BE2C (cell line): ENCODE measurements at regions not wholly inside any gene's neighbourhood (a gene's known extent, or its start where the extent isn't known, plus 50 kb on each side); places are given as distances from the start of the nearest gene placed in this dataset.

Experiments used
- DNase-seq: peaks from one replicate; pipeline ENCODE4 v3.0.0-alpha.2; 2020
- H3K27me3 ChIP-seq: fragments of 250-450 bp; sonication (Bioruptor Pico); 2 replicates; pipeline ENCODE4 v1.5.1; 2020; ENCODE audit warnings: mild to moderate bottlenecking
- H3K36me3 ChIP-seq: fragments of 250-450 bp; sonication (Bioruptor Pico); 2 replicates; pipeline ENCODE4 v1.5.1; 2020; ENCODE audit warnings: mild to moderate bottlenecking
- H3K4me1 ChIP-seq: fragments of 250-450 bp; sonication (Bioruptor Pico); 2 replicates; pipeline ENCODE4 v1.5.1; 2020
- H3K4me3 ChIP-seq: 2 replicates; pipeline ENCODE4 v1.5.1; 2011; ENCODE audit warnings: low read depth, low read length
- H3K9me3 ChIP-seq: fragments of 250-450 bp; sonication (Bioruptor Pico); 2 replicates; pipeline ENCODE4 v1.5.1; 2020
- TF ChIP-seq, protein P1 (sequence below): IDR thresholded peaks from 2 replicates; pipeline ENCODE4 v1.5.1; 2012; ENCODE audit warnings: mild to moderate bottlenecking, low read depth, low read length

DNA sequence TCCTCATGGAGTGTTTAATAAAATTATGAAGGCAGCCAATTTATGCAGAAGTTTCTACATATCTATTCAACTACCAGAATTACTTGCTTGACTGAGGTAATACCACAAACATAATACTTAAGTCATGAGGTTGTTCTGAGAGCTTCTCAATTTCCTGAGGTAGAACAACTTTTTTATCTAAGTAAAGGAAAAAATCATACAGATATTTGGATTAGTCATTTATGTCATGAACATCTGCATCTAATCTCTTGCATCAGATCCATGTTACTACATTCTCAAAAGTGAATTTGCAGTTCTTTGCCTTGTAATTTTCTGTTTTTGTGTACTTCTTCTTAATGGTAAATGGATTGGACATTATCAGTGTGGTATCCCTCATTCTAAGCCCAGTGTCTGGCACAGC, 60.4 kb upstream of the RGMB start:
- Histone ChIP-seq H3K27me3 (no peaks in the 10 kb centered on the region), H3K4me1 (no peaks in the 10 kb centered on the region)
- no peak for DNase-seq

DNA sequence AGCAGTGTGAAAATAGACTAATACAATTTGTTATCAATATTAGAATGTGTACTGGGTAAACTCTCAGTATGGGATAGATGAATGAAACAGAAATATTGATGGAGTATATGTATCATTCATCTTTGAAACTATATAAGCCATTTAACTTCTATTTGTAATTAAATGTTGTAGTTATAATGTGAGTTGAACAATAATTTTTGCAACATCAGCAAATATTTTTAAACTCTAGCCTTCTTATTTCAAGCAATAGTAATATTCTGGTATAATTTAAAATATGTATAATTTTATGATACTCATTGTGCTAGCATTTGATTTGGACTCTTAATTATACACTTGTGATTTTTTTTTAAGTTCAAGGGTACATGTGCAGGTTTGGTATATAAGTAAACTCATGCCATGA, 59.6 kb upstream of the RGMB start:
- H3K4me1 ChIP-seq: no peaks in the 10 kb centered on the region

More for the DNA sequence above, 60.4 kb upstream of the RGMB start:
- H3K9me3 ChIP-seq: no peaks in the 10 kb centered on the region
- H3K4me3 ChIP-seq: no peak overlapping the region
- H3K36me3 ChIP-seq: no peaks in the 10 kb centered on the region
- TF ChIP-seq, protein P1, sequence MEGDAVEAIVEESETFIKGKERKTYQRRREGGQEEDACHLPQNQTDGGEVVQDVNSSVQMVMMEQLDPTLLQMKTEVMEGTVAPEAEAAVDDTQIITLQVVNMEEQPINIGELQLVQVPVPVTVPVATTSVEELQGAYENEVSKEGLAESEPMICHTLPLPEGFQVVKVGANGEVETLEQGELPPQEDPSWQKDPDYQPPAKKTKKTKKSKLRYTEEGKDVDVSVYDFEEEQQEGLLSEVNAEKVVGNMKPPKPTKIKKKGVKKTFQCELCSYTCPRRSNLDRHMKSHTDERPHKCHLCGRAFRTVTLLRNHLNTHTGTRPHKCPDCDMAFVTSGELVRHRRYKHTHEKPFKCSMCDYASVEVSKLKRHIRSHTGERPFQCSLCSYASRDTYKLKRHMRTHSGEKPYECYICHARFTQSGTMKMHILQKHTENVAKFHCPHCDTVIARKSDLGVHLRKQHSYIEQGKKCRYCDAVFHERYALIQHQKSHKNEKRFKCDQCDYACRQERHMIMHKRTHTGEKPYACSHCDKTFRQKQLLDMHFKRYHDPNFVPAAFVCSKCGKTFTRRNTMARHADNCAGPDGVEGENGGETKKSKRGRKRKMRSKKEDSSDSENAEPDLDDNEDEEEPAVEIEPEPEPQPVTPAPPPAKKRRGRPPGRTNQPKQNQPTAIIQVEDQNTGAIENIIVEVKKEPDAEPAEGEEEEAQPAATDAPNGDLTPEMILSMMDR: no peak

DNA sequence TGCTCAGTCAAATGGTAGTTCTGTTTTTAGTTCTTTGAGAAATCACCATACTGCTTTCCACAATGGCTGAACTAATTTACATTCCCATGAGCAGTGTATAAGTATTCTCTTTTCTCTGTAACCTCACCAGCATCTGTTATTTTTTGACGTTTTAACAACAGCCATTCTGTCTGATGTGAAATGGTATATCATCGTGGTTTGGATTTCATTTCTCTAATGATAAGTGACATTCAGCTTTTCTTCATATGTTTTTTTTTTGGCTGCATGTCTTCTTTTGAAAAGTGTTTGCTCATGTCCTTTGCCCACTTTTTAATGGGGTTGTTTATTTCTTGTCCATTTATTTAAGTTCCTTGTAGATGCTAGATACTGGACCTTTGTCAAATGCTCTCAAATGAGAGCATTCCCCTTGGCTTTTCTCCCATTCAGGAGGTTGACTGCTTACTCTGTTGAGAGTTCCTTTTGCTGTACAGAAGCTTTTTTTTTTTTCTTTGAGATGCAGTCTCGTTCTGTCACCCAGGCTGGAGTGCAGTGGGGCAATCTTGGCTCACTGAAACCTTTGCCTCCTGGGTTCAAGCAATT, 58.7 kb upstream of the RGMB start:
- TF ChIP-seq, protein P1: no peak
- no peaks in the 10 kb centered on the region for H3K9me3 ChIP-seq
- no peaks in the 10 kb centered on the region for H3K36me3 ChIP-seq
- no peaks in the 10 kb centered on the region for H3K4me1 ChIP-seq
- H3K27me3 ChIP-seq: no peaks in the 10 kb centered on the region
- no peak overlapping the region for H3K4me3 ChIP-seq
- DNase-seq: no peak

More for the DNA sequence above, 59.6 kb upstream of the RGMB start:
- Histone ChIP-seq H3K9me3 (no peaks in the 10 kb centered on the region), H3K4me3 (no peak overlapping the region), H3K36me3 (no peaks in the 10 kb centered on the region), H3K27me3 (no peaks in the 10 kb centered on the region)
- no peak for DNase-seq
- TF ChIP-seq, protein P1: no peak

DNA sequence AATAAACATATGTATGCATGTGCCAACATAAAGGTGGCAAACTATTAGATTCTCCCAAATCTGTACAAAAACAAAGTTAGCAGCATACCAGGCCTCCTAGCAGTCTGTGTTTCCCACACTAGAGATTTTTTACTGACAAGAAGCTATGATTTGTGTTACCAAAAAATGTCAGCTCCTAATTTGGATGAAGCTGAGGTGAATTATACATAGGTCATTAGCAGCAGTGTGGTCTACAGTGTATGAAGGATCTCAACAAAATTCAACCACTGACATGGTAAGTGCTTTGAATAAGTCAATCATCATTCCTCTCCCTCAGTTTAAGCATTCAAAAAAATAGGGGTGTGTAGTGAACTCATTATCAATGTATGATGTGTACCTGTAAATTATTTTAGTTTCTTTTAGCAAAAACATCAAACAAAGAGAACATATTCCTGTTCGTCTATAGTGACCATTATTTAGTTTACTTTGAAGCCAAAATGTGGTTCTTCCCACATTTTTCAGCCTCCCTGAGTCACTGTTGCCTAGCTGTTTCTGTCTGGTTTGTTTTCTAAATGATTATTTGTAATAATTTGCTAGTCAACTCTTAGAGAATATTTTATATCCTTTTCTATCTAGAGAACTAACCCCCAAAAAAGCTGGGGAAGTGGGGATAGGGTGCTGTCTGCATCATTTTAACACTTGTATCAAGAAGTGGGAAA, 52.1 kb upstream of the RGMB start:
- Histone ChIP-seq H3K4me3 (no peak overlapping the region), H3K4me1 (no peaks in the 10 kb centered on the region), H3K27me3 (no peaks in the 10 kb centered on the region), H3K36me3 (no peaks in the 10 kb centered on the region), H3K9me3 (no peaks in the 10 kb centered on the region)
- TF ChIP-seq, protein P1: no peak
- DNase-seq: no peak

DNA sequence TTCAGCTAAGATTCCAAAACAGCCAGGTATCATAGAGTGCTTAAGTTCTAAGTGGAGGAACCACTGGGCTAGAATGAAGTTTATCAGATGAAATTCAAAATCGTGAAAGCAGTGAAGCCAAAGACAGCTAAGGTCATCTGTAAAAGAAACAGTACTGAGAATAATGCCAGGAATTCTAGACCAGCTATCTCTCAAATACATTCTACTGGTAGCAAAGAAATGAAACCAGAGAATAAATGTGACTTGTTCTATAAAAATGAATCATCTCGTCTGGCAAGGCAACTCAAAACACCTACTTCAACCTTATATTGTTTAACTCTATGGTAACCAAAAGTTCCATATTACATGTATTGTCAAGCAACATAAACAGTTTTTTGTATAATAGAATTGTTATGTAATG, 51.3 kb upstream of the RGMB start:
- Histone ChIP-seq H3K9me3 (no peaks in the 10 kb centered on the region), H3K4me3 (no peak overlapping the region), H3K27me3 (no peaks in the 10 kb centered on the region), H3K36me3 (no peaks in the 10 kb centered on the region), H3K4me1 (no peaks in the 10 kb centered on the region)
- no peak for DNase-seq
- TF ChIP-seq, protein P1: no peak

DNA sequence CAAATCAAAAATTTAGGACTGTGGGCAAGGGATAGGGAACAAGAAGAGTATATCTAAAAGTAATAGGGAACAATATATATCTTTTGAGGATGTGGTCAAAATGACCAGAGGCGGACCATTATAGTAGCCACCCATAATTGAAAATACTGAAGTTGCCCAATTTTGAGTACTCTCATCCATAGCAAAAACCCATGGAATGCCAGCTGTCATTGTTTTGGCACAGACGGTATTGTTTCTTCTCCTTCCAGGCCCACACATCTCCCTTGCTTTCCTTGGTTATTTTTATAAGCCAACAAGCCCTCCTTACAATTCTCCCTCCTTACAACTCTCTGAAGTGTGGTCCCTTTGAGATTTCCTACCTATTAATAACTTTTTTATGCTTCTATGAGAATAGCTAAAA, 50.4 kb upstream of the RGMB start:
- Histone ChIP-seq H3K9me3 (no peaks in the 10 kb centered on the region), H3K4me1 (no peaks in the 10 kb centered on the region), H3K4me3 (no peak overlapping the region), H3K27me3 (no peaks in the 10 kb centered on the region), H3K36me3 (no peaks in the 10 kb centered on the region)
- TF ChIP-seq, protein P1: no peak
- DNase-seq: no peak
